Right cardiac atrium (tissue), 5 donors: ENCODE measurements at regions not wholly inside any gene's neighbourhood (a gene's known extent, or its start where the extent isn't known, plus 50 kb on each side); places are given as distances from the start of the nearest gene placed in this dataset.
"Not testable (repeated sequence)": the region's sequence is repeated elsewhere in the genome, so short reads cannot be mapped to it uniquely, and the experiment has no call there.

Source experiments
- ATAC-seq, 2 donors: fragments of 200-7000 bp; cut with Tn5 transposase; one replicate each; pipeline versions ENCODE4 v1.8.0 to v1.9.1; 2020; ENCODE audit warnings: moderate library complexity in 2 of 2, mild to moderate bottlenecking in 1 of 2
- DNase-seq, 3 donors: peaks; one replicate each; pipeline ENCODE4 v3.0.0-alpha.2; 2020
- H3K27ac ChIP-seq: one replicate; pipeline ENCODE4 v1.5.1; 2013; ENCODE audit warnings: mild to moderate bottlenecking, low read length, control low read depth, moderate library complexity
- H3K27me3 ChIP-seq: one replicate; pipeline ENCODE4 v1.6.1; 2013; ENCODE audit not compliant: control insufficient read depth, insufficient read depth
- H3K4me1 ChIP-seq: one replicate; pipeline ENCODE4 v1.6.1; 2013; ENCODE audit warnings: low read length; ENCODE audit not compliant: control insufficient read depth, insufficient read depth
- H3K4me3 ChIP-seq: one replicate; pipeline ENCODE4 v1.5.1; 2013; ENCODE audit warnings: low read length, control low read depth
- H3K9me3 ChIP-seq: one replicate; pipeline ENCODE4 v1.6.1; 2013; ENCODE audit warnings: low read length; ENCODE audit not compliant: control insufficient read depth
- WGBS: extraction: QIAGEN DNeasy Blood & Tissue Kit; methylation state at CpG from one replicate; pipeline ENCODE4 v1.1.7; 2013; 5-methylcytosine and 5-hydroxymethylcytosine counted together
- intact Hi-C, 4 donors: fragments of 100-400 bp; cut with DNase I; formaldehyde crosslinking; loops; one replicate each; pipeline versions ENCODE4 v1.11.0 to v1.14.0; 2022 to 2023
- donor health status: healthy with polysubstance abuse.
- donor health status: DM: no; HTN: yes; CAD: no.
- donor health status: DM: no; HTN: no; CAD: no.
- donor health status: DM: no; HTN: yes; CAD: no; lungs with severe emphysema.
- donor health status: DM: yes; HTN: yes; CAD: no.

GRCh38 chr4:85216571-85216970 lies 250.1 kb upstream of the WDFY3 start:
- H3K9me3 ChIP-seq, intact Hi-C loops, H3K27me3 ChIP-seq, DNase-seq, H3K4me3 ChIP-seq, H3K27ac ChIP-seq, ATAC-seq, H3K4me1 ChIP-seq: not testable (repeated sequence)
- WGBS = 79% methylated on average over 7 of the region's 7 CpGs

GRCh38 chr4:85218756-85219155 lies 252.3 kb upstream of the WDFY3 start:
- H3K4me3 ChIP-seq = no peak overlapping the region
- no peak for DNase-seq
- intact Hi-C loops = no loop called here
- no peaks in the 10 kb centered on the region for H3K27me3 ChIP-seq
- no peak for ATAC-seq
- H3K4me1 ChIP-seq = no peaks in the 10 kb centered on the region
- H3K9me3 ChIP-seq = no peaks in the 10 kb centered on the region
- H3K27ac ChIP-seq = no peak overlapping the region
- 60% methylated on average over 1 of the region's 1 CpG for WGBS

GRCh38 chr4:85221606-85222005 lies 253.3 kb upstream of the ARHGAP24 start:
- WGBS = 67% methylated on average over 2 of the region's 2 CpGs
- no peak for DNase-seq
- intact Hi-C loops = no loop called here
- Histone ChIP-seq H3K27me3 (no peaks in the 10 kb centered on the region), H3K4me3 (no peak overlapping the region), H3K4me1 (no peaks in the 10 kb centered on the region), H3K27ac (no peak overlapping the region), H3K9me3 (no peaks in the 10 kb centered on the region)
- ATAC-seq = no peak

- Histone ChIP-seq H3K4me1 (no peaks in the 10 kb centered on the region), H3K27me3 (no peaks in the 10 kb centered on the region), H3K27ac (no peak overlapping the region), H3K4me3 (no peak overlapping the region), H3K9me3 (no peaks in the 10 kb centered on the region)
- intact Hi-C loops = no loop called here
- 72% methylated on average over 4 of the region's 4 CpGs for WGBS
- no peak for DNase-seq
- no peak for ATAC-seq
These were observed 252.4 kb upstream of the ARHGAP24 start for GRCh38 chr4:85222561-85222960.

DNA sequence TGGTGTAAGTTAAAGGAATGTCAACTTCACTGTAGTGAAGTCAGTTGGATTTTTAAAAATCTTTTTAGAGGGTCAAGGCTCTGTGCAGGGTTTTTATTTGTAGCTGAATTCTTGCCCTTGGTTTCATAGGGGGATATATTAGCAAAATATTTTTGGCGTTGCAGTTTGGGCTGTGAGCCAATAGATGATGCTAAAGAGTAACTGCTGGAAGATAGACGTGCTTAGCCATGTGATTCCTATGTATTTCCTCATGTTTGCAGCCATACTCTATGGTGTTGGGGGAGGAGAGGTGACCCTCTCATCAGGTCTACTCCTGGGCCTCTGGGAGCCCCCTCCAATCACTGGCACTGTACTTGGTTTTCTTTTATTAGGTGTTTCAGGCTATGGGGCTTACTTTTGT lies 246.7 kb upstream of the ARHGAP24 start:
- Histone ChIP-seq H3K9me3 (no peaks in the 10 kb centered on the region), H3K27ac (no peak overlapping the region), H3K27me3 (no peaks in the 10 kb centered on the region), H3K4me1 (no peaks in the 10 kb centered on the region), H3K4me3 (no peak overlapping the region)
- intact Hi-C loops = no loop called here
- 58% methylated on average over 2 of the region's 2 CpGs for WGBS
- no peak for ATAC-seq
- DNase-seq = no peak

- intact Hi-C loops = no loop called here
- Histone ChIP-seq H3K4me3 (no peak overlapping the region), H3K4me1 (no peaks in the 10 kb centered on the region), H3K9me3 (no peaks in the 10 kb centered on the region), H3K27me3 (no peaks in the 10 kb centered on the region), H3K27ac (no peak overlapping the region)
- WGBS = 80% methylated on average over 3 of the region's 3 CpGs
- ATAC-seq = no peak
- DNase-seq = no peak
These were observed 241.4 kb upstream of the ARHGAP24 start for GRCh38 chr4:85233516-85233915.

- H3K4me3 ChIP-seq = no peak overlapping the region
- H3K9me3 ChIP-seq = no peaks in the 10 kb centered on the region
- no peak overlapping the region for H3K27ac ChIP-seq
- H3K4me1 ChIP-seq = no peaks in the 10 kb centered on the region
- no peaks in the 10 kb centered on the region for H3K27me3 ChIP-seq
- WGBS = 92% methylated on average over 1 of the region's 1 CpG
- no peak for DNase-seq
- intact Hi-C loops = no loop called here
- ATAC-seq = no peak
These were observed 231.1 kb upstream of the ARHGAP24 start for GRCh38 chr4:85243857-85244256.

DNA sequence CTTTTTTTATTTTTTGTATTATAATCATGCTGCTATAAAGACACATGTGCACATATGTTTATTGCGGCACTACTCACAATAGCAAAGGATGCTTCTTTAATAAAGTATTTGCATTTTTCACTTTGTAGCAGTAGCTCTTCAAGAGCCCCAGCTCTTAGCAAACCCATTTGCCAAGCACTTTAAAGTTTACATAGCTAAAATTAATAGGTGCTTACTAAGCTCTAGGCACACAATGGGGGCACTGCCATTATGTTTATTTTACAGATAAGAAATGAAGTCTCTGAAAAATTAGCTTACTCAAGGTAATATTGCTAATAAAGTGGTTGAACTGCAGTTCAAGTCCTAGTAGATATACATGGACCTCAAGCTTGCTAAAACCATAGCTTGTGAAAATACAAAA lies 230.3 kb upstream of the ARHGAP24 start:
- WGBS = 97% methylated on average over 1 of the region's 1 CpG
- no peak overlapping the region for H3K27ac ChIP-seq
- no peaks in the 10 kb centered on the region for H3K9me3 ChIP-seq
- intact Hi-C loops = no loop called here
- H3K27me3 ChIP-seq = no peaks in the 10 kb centered on the region
- H3K4me1 ChIP-seq = no peaks in the 10 kb centered on the region
- ATAC-seq (no peak), DNase-seq (no peak)
- H3K4me3 ChIP-seq = no peak overlapping the region

GRCh38 chr4:85246055-85246454 lies 228.9 kb upstream of the ARHGAP24 start:
- ATAC-seq (peak in 1 of 2 donors; percentile 29), DNase-seq (peak in 2 of 3 donors; percentile 35 to 51)
- H3K27ac ChIP-seq = no peak overlapping the region
- intact Hi-C loops = no loop called here
- 95% methylated on average over 21 of the region's 21 CpGs for WGBS
- H3K4me1 ChIP-seq = no peaks in the 10 kb centered on the region
- H3K27me3 ChIP-seq = no peaks in the 10 kb centered on the region
- H3K9me3 ChIP-seq = no peaks in the 10 kb centered on the region
- no peak overlapping the region for H3K4me3 ChIP-seq

DNA sequence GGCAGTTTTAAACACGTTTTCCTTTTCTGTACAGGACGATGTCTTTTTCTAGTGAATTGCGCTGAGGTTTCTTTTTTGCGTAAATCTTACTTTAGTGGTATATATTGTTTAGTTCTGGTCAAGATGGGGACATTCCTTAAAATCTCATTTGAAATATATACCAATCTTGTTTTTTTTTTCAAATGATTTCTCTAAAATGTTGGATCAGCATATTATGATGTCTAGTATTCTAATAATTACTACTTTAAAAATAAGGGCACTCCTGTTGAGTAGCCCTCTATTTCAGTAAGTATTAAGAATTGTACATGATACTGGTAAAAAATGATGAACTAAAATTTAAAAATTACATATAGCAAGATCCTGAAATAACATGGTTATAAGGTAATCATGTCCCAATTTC lies 224.1 kb upstream of the ARHGAP24 start:
- intact Hi-C loops = no loop called here

DNA sequence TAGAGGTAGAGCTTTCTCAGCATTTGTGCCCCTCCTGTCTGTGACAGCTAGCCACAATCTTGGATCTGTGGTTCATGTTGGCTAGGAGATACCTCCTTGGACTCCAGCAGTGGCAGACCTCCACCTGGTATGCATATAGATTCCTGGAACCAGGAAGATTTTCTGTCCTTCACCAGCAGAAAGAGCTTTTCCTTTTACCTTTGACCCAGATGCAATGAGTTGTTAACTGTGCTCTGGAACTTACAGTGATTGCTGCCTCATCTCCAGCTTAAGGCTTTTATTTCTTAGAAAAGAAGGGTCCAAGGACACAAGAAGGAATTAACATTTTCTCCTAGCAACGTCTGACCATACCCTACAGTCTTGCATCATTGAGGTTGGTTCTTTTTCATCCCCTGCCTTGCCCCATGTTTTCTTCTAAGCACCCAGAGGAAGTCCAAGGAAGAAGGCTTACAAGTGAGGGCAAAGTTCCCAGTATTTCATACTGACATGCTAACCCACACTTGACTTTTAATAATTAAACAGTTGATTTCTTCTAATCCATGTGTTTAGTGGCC lies 217.1 kb upstream of the ARHGAP24 start:
- intact Hi-C loops = no loop called here
- no peaks in the 10 kb centered on the region for H3K9me3 ChIP-seq
- no peaks in the 10 kb centered on the region for H3K4me1 ChIP-seq
- H3K27me3 ChIP-seq = no peaks in the 10 kb centered on the region
- DNase-seq (no peak), ATAC-seq (no peak)
- no peak overlapping the region for H3K27ac ChIP-seq
- no peak overlapping the region for H3K4me3 ChIP-seq
- 62% methylated on average over 1 of the region's 1 CpG for WGBS

More for the DNA sequence above, 224.1 kb upstream of the ARHGAP24 start:
- DNase-seq (no peak), ATAC-seq (no peak)
- H3K4me3 ChIP-seq = no peak overlapping the region
- H3K9me3 ChIP-seq = no peaks in the 10 kb centered on the region
- H3K27ac ChIP-seq = no peak overlapping the region
- 80% methylated on average over 4 of the region's 4 CpGs for WGBS
- no peaks in the 10 kb centered on the region for H3K27me3 ChIP-seq
- H3K4me1 ChIP-seq = no peaks in the 10 kb centered on the region

GRCh38 chr4:85260064-85260463 lies 214.9 kb upstream of the ARHGAP24 start:
- DNase-seq (no peak), ATAC-seq (no peak)
- no peaks in the 10 kb centered on the region for H3K27me3 ChIP-seq
- WGBS = 78% methylated on average over 1 of the region's 1 CpG
- H3K9me3 ChIP-seq = no peaks in the 10 kb centered on the region
- no peak overlapping the region for H3K4me3 ChIP-seq
- no peaks in the 10 kb centered on the region for H3K4me1 ChIP-seq
- intact Hi-C loops = no loop called here
- no peak overlapping the region for H3K27ac ChIP-seq
